ENCODE measurements at regions not wholly inside any gene's neighbourhood (a gene's known extent, or its start where the extent isn't known, plus 50 kb on each side); places are given as distances from the start of the nearest gene placed in this dataset.
"Not testable (repeated sequence)": the region's sequence is repeated elsewhere in the genome, so short reads cannot be mapped to it uniquely, and the experiment has no call there.

GRCh38 chrX:19172741-19173140 is 50.5 kb upstream of the ADGRG2 start:
- DNase-seq (ENCODE audit: low read depth) = no peak

GRCh38 chrX:19174401-19175025 is 52.2 kb upstream of the ADGRG2 start:
- peak; percentile 29 for DNase-seq (ENCODE audit: low read depth)

GRCh38 chrX:19176901-19177630 is 54.8 kb upstream of the ADGRG2 start:
- no peak for DNase-seq (ENCODE audit: low read depth)

GRCh38 chrX:19177721-19178120 is 55.5 kb upstream of the ADGRG2 start:
- no peak for DNase-seq (ENCODE audit: low read depth)

GRCh38 chrX:19178402-19178801 is 56.1 kb upstream of the ADGRG2 start:
- no peak for DNase-seq (ENCODE audit: low read depth)

GRCh38 chrX:19179389-19179788 is 57.1 kb upstream of the ADGRG2 start:
- no peak for DNase-seq (ENCODE audit: low read depth)

GRCh38 chrX:19181345-19181744 is 59.1 kb upstream of the ADGRG2 start:
- DNase-seq (ENCODE audit: low read depth) = no peak

GRCh38 chrX:19182785-19183184 is 60.5 kb upstream of the ADGRG2 start:
- no peak for DNase-seq (ENCODE audit: low read depth)

- no peak for DNase-seq (ENCODE audit: low read depth)
Observed at GRCh38 chrX:19183761-19184477, 61.7 kb upstream of the ADGRG2 start.

- DNase-seq (ENCODE audit: low read depth) = no peak
Observed at GRCh38 chrX:19188566-19188965, 66.3 kb upstream of the ADGRG2 start.

- no peak for DNase-seq (ENCODE audit: low read depth)
Observed at GRCh38 chrX:19190902-19191301, 68.6 kb upstream of the ADGRG2 start.

- no peak for DNase-seq (ENCODE audit: low read depth)
Observed at GRCh38 chrX:19193565-19193964, 71.3 kb upstream of the ADGRG2 start.

GRCh38 chrX:19194285-19195242 is 72.3 kb upstream of the ADGRG2 start:
- DNase-seq (ENCODE audit: low read depth) = no peak

GRCh38 chrX:19195243-19195610 is 73.0 kb upstream of the ADGRG2 start:
- DNase-seq (ENCODE audit: low read depth) = no peak

GRCh38 chrX:19198473-19198872 is 76.2 kb upstream of the ADGRG2 start:
- no peak for DNase-seq (ENCODE audit: low read depth)

- no peak for DNase-seq (ENCODE audit: low read depth)
Observed at GRCh38 chrX:19202171-19202570, 79.9 kb upstream of the ADGRG2 start.

- DNase-seq (ENCODE audit: low read depth) = no peak
Observed at GRCh38 chrX:19204636-19205035, 82.4 kb upstream of the ADGRG2 start.

GRCh38 chrX:19212037-19212436 is 89.8 kb upstream of the ADGRG2 start:
- no peak for DNase-seq (ENCODE audit: low read depth)

- DNase-seq (ENCODE audit: low read depth) = no peak
Observed at GRCh38 chrX:19213610-19214152, 91.4 kb upstream of the ADGRG2 start.

GRCh38 chrX:19214311-19214710 is 92.0 kb upstream of the ADGRG2 start:
- no peak for DNase-seq (ENCODE audit: low read depth)

GRCh38 chrX:19225909-19226308 is 103.6 kb upstream of the ADGRG2 start:
- DNase-seq (ENCODE audit: low read depth) = no peak

GRCh38 chrX:19229896-19230295 is 107.6 kb upstream of the ADGRG2 start:
- DNase-seq (ENCODE audit: low read depth) = not testable (repeated sequence)
